ENCODE measurements at regions not wholly inside any gene's neighbourhood (a gene's known extent, or its start where the extent isn't known, plus 50 kb on each side); places are given as distances from the start of the nearest gene placed in this dataset.

DNA sequence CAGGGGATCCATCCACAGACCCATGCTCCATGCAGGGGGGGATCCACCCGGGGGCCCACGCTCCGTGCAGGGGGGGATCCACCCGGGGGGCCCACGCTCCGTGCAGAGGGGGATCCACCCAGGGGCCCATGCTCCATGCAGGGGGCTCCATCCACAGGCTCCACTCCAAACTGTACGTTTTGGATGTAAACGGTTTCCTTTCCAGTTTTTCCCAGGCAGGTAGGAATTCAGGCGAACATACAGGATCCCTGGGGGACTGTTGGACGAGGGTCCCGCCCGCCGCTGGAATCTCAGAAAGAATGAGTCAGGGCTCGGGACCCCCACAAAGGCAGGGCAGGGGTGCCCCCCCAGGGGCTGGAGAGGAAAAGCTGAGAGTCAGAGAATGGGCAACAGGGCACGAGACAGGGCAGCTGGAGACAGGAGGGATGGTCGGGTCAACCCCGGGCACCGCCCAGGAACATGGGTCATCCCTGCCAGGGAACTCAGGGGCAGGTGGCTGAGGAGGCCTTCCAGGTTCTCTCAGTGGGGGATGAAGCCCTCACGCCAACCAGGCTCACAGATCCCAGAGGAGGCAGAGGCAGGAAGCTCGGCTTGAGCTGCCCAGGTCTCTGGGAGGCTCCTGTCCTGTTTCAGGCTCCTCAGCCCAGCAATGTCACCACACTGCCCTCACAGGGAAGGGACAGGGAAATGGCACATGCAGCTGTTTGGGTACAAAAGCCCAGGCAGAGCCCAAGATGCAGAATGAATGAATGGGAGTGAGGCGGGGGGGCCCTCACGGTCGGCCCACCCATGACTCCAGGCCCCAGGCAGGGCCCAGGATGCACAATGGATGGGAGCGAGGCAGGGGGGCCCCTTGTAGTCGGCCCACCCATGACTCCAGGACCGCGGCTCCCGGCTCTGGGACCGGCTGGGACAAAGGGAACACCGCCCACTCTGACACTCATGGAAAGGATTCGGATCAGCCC lies 200.2 kb downstream of the BRD1 start:
- FAIRE-seq (no peak), DNase-seq (ENCODE audit: insufficient read length, low spot score) (no peak)

DNA sequence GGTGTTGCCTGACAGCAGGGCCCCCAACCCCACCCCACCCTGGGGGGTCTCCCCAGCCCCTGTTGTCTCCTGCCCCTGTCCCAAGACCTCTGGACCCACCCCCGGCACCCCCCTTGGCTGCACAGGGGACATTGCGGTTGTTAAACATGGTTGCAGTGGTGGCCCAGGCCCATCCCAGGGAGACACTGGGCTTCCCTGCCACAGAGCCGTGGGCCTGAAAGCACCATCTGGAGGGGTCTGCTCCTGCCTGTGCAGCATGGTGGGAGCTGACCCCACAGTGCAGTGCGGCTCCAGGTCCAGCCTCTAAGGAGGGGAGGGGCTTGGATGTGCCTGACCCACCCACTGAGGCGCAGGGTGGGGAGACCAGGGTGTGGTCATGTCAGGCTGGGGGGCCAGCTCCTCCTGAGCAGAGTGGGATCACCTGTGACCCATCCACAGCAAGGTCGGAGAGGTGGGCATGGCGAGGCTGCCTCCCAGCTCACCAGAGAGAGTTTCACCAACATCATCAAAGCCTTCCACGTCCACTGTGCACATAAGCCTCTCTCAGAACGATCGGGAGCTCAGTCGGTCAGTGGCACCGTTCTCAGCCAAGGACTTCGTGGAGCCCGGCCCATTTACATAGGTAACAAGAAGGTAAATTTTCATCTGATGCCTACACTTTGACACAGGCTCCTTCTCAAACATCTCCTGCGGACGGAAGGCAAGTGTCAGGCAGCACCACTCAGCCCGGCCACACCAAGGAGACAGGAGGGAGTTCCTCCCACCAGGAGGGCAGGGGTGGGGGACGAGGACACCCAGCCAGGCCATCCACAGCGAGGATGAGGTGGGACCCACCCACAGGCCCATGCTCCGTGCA lies 201.1 kb downstream of the BRD1 start:
- DNase-seq (ENCODE audit: insufficient read length, low spot score) (no peak), FAIRE-seq (no peak)

DNA sequence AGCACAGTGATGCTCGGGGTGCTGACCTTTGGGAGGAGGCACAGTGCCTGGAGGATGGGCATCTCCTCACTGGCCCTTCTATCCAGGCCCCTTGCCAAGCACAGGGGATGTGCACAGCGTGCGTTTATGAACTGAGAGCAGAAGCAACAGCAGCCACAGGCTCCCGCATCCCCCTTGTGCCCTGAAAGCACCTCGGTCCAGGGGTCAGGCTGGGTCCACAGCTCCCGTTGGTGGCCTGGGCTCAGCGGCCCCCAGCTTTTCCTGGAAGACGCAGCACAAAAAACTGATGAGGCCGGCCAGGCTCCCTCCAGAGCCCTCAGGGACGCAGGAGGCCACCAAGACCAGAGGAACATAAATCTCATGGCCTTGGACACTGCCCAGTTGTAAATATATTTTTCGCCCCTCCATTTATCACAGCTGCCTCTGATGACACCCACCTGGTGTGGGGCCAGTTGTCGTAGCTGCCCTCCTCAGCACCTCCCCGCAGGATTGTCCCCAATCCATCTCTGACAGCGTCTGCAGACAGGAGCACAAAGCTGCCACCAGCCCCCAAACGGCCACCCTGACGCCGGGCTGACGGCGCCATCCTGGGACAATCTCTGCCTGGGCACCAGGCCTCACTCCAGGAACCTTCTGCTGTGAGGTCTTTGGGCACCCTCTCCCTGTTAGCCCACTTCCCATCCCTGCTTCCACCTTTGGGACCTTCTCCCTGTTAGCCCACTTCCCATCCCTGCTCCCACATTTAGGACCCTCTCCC lies 203.1 kb downstream of the BRD1 start:
- DNase-seq (ENCODE audit: insufficient read length, low spot score) (no peak), FAIRE-seq (no peak)

DNA sequence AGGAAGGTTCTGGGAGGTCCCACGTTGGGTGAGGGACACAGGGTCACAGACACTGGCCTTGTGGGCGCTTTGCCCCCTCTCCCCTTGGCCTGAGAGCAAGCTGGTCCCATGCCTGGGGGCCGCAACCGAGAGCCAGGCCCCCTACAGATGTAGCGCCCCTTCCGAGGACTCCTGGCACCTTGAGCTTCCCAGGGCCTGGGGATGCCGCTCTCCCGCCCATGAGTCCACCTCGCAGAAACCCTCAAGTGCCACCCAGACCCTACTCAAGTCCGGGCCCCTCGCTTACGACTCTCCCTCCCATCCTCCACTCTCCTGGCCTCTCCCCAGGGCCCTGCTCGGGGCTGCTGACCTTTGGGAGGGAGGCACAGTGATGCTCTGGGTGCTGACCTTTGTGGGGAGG lies 204.0 kb downstream of the BRD1 start:
- DNase-seq (ENCODE audit: insufficient read length, low spot score) (no peak), FAIRE-seq (no peak)

DNA sequence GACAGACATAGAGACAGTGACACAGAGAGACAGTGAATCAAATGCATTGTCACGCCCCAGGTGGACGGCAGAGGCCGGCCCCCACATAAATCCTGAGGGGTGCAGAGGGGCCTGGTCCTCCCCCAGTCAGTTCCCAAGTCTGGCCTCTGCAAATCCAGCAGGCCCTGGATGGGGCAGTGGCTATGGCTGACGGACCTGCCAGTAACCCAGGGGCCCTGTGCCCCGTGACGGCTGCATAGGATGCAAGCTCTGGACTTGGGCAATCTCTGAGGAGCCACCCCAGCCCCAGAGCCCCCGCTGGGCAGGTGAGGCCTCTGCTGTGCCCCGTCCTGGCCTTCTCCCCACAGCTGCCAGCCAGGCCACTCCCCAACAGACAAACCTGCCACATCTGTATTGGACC lies 204.5 kb downstream of the BRD1 start:
- FAIRE-seq (no peak), DNase-seq (ENCODE audit: insufficient read length, low spot score) (no peak)

DNA sequence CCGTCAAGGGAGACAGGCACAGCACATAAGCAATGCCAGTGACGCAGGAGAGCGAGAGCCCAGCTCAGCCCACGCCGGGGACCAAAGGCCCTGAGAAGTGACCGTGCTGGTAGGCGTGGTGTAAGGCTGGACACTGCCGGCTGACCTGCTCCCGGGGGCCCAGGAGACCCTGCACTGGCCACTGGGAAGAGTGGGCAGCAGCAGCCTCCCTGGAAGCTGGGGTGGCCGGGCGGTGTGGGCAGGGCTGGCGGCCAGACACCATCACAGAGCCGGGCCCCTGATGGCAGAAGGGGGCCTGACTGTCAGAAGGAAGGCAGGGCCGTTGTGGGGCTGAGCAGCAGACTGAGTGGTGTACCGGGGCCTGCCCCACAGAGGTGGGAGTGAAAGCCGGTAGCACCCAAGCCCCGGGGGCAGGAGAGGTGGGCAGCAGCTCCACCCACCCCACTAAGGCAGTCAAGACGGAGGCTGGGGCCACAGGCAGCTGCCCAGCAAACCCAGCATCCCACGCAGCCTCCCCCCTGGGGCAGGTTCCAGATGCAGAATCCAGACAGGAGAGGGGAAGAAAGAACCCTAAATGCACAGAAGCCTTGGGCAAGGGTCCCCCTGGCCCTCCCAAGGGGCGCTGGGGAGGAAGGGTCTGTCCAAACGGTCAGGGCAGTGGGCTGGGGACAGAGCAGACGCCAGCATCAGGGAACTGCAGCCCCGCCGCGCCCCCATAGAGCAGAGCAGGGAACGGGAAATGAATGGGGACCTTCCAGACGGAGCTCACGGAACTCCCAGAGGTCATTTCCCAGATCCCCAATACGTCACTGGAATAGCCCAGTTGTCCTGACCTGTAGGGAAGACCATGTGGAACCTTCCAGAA lies 205.2 kb downstream of the BRD1 start:
- no peak for FAIRE-seq
- no peak for DNase-seq (ENCODE audit: insufficient read length, low spot score)

DNA sequence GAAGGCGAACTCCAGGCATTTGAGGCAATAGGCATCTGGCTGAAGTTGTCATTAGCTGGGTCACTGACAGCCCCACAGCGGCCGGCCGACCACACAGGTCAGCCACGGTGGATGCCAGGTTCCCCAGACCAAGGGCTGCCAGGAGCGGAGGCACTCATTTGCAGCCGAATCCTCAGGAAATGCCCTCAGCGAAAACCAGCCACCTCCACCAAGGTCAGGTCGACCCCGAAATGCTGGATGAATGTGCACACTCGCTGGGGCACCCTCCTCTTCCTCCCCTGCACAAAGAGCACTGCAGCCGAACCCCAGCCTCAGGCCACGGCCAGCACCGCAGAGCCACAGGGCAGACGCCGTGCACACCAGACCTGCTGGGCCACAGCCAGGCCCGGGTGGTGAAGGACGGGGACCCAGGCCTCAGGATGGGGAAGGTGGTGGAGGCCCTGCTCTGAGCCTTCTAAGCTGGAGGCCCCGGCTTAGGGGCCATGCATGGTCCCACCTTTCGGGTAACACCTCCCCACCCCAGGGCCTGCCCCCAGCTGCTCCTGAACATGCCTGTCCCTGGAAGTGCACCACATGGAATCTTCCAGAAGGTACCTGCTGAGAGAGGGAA lies 206.0 kb downstream of the BRD1 start:
- no peak for DNase-seq (ENCODE audit: insufficient read length, low spot score)
- FAIRE-seq: no peak

DNA sequence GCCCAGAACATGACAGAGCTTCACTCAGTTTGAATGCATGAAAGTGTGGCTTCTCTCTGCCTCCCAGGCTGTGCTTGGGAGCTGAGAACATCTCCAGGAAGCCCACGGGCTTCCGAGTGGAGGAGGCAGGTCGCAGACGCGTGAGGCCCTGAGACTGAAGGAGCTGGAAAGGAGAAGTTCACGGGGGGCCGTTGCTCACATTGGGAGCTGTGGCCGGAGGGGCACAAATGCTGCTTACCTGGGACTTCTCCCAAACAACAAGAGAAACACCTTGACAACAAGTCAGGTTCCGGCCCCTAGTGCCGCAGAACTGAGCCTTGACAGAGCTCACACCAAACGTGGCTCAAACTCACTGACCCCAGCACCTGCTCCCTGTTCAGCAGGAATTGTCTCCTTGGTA lies 207.0 kb downstream of the BRD1 start:
- FAIRE-seq: no peak
- no peak for DNase-seq (ENCODE audit: insufficient read length, low spot score)

DNA sequence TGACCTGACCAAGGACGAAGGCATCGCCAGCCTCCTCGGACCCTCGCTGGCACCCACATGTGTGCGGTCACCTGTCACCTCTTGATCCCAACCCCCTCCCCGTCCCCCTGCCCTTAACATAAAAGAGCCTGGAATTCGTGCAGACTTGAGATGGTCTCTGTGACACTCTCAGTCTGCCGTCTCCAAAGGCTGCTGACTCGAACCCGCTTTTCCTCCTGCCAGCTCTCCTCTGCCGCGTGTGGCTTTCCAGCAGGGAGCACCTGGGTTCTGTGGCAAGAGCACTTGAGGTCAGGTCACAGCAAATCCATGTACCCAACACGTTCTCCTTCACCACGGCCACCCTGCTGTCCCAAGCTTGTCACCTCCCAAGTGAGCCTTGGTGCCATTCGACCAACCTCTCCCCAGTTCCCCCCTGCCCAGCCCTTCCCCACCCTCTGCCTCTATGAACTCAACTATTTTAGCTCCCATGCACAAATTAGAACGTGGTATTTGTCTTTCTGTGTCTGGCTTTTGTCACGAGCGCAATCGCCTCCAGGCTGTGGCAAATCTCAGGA lies 207.6 kb downstream of the BRD1 start:
- FAIRE-seq (no peak), DNase-seq (ENCODE audit: insufficient read length, low spot score) (no peak)

DNA sequence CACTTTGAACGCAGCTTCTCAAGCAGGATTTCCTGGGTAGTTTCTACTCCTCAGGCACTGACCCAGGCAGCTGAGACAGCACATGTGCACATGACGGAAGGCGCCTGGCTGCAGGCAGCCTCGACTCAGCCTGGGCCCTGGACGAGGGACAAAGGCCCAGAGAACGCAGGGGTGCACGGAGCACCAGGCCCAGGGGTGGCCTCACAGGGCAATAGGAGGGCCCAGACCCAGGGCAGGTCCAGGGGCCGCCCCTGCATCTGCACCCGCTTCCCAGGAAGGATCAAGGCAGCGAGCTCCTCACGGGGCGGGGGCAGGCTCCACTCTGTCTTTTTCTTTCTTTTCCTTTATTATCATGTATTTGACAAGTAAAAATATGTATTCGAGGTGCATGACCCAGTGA lies 208.4 kb downstream of the BRD1 start:
- DNase-seq (ENCODE audit: insufficient read length, low spot score): no peak
- FAIRE-seq: no peak

DNA sequence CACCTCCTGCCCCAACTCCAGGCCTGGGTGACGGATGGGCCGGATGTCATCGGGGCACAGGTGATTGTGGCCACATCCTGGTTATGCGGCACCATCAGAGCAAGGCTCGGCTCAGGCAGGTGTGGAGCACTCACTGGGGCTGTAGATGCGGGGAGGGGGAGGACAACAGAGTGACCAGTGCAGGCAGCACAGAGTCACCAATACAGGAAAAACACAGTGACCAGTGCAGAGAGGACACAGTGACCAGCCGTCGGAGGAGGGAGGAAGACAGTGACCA lies 209.1 kb downstream of the BRD1 start:
- no peak for FAIRE-seq
- DNase-seq (ENCODE audit: insufficient read length, low spot score): no peak

DNA sequence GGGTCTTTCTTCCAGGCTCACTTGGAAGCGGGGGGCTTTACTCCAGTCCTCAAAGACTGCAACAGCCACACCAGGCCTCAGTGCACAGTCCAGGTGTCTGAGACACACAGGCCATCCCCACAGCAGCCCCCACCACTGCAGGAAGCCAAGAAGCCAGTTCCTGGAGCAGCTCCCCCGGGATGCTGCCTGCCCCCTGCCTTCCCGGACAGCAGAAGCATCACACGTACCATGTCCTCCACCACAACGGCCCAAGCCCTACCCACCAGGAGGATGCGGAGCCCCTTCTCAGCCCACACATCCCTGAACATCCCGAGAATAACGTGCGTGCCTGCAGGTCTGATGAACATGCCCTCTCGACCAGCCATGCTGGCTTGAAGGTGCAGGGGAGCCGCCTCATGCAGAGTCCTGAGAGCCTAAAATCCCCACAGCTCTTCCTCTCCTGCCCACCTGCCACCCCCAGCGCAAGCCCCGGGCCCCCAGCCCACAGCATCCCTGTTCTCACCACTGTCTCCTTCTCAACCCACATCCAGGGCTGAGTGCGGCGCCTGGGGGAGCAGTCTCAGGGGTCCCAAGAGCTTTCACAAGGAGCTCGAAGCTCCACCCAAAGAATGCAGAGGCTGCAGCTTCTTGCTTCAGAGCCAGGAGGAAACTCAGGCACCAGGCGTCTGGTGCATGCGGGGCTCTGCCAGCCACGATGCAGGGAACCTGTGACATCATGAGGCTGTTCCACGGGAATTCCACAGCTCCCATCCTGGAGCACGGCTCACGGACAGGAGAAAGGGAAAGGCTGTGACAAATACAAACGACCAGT lies 209.6 kb downstream of the BRD1 start:
- FAIRE-seq: no peak
- no peak for DNase-seq (ENCODE audit: insufficient read length, low spot score)

DNA sequence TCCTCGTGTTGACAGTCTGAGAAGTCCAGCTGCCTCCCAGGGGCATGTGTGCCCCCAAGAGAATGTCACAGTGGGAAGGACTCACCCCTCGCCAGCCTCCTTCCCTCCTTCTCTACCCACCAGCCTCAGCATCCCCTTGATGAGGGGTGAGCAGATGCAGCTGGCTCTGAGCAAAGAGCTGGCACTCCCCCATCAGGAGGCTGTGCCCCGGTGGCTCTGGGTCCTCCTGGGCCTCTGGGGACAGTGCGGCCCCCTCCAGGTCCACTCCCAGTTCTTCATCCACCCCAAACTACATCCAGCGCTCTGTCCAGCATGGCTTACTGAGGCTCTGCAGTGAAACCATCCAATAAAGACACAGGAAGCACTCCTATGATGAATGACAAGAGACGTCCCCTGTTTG lies 210.4 kb downstream of the BRD1 start:
- DNase-seq (ENCODE audit: insufficient read length, low spot score): no peak
- FAIRE-seq: no peak

DNA sequence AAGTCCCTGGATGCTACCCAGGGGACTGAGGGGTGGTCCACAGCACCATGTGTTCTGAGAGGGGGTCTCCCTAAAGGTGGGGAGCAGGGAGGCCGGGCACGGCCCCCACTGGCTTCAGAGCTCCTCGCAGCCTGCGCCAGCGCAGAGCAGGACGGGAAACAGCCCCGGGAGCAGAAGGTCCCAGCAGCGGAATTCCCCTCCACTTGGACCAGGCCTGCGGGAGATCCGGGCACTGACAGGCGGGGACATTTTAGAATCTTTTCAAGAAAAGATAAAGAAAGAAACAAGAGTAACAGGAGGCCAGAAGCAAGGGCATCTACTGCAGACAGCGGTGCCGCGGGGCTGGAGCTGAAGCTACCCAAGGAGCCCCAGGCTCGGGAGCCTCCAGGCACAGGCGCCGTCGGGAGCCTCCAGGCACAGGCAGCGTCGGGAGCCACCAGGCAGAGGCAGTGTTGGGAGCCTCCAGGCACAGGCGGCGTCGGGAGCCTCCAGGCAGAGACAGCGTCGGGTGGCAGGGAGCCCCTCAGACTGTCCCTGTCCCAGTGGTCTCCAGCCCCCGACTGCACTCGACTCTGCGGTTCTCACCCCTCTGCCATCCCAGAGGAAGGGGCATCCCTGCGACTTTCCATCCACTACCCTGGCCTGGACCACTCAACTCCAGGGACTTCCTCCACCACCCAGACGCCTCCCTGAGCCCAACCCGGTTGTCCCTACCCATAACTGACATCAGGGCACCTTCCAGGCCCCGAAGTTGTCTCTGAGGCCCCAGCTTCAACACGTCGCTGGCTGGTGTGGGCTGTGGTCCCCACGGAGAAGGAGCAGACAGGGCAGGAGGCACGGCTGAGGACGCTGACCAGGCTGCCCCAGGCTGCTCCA lies 211.1 kb downstream of the BRD1 start:
- no peak for FAIRE-seq
- DNase-seq (ENCODE audit: insufficient read length, low spot score): no peak

DNA sequence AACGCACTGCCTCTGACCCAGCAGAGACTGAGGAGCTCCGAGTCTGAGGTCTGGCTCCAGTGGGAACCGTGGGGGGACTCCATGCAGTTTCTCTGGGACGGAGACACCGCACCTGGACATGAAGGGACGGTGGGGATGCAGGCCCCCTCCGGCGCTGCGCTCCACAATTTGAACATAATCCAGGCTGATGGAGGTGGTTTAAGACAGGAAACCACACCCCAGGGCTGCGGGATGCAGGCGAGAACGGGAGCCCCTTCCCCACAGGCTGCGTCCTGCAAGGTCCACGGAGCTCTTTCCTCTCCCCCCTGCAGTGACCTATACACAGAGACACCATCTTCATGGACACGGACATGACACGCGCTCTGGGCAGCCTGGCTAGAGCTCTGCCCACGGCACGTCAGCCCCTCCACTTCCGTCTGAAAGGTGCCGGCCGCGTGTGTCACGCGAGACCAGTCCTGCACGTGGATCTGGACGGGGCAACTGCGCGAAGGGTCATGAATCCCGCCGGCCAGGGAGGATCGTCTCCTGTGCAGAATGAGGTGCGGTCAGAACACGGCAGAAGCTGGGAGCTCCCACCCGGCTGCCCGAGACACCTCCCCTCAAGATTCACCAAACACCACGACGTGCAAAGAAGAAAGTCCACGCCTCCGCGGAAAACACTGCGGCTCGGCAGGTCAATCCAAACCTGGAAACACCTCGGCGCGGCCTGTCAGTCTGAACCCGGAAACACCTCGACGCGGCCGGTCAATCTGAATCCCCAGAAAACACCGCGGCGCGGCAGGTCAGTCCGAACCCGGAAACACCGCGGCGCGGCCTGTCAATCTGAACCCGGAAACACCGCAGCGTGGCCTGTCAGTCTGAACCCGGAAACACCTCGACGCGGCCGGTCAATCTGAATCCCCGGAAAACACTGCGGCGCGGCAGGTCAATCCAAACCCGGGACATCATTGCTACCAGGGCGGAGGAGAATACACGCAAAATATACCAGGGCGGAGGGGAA lies 212.4 kb downstream of the BRD1 start:
- no peak for FAIRE-seq

DNA sequence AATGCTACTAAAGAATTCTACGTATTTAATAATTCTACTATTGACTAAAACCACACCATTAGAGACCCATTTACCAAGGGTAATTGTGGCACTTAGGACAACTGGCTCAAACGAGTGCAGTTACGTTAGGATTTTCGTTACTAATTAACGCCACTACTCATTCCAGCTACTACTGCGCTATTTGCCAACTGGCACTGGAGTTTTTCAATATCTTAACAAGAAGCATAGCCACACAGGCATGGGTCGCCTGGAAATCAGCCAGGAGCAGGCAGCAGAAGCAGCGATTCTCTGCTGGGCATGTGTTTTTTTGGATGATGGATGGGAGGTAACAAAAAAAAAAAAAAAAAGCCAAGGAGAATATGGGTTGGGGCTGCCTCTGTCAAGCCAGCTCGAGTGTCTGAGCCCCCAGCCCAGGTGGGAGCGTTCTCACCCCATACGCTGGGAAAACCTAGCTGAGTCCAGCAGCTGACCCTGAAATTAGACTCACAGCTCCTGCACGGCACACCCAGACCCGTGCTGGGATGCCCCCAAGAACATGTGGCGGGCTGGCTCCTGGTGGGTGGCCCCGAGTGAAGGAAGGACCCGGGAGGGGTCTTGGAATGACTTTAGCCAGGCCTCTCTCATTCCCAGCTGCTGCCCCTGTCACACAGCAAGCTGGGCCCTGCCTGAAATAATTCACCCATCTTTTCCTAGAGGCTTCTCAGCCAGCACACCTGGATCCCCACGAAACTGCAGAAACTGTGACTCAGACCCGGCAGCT lies 214.0 kb downstream of the BRD1 start:
- FAIRE-seq (no peak), DNase-seq (ENCODE audit: insufficient read length, low spot score) (no peak)

More for the DNA sequence above, 212.4 kb downstream of the BRD1 start:
- no peak for DNase-seq (ENCODE audit: insufficient read length, low spot score)

Measured in HTR-8/SVneo (cell line).